Keratinocyte (primary cell): ENCODE measurements at regions not wholly inside any gene's neighbourhood (a gene's known extent, or its start where the extent isn't known, plus 50 kb on each side); places are given as distances from the start of the nearest gene placed in this dataset.

ENCODE experiments used
- EZH2 ChIP-seq: IDR thresholded peaks from one replicate; pipeline ENCODE4 v1.6.1; 2012; ENCODE audit warnings: inconsistent platforms, mild to moderate bottlenecking, low read length, moderate library complexity
- TF ChIP-seq, protein P1 (sequence below), 3 experiments: IDR thresholded peaks in 1 of 3; conservative IDR thresholded peaks in 1 of 3; optimal IDR thresholded peaks in 1 of 3; 2 replicates in 2 of 3; 3 replicates in 1 of 3; pipeline versions ENCODE3 to v1.5.1; 2011; ENCODE audit warnings: low read length in 3 of 3, mild to moderate bottlenecking in 3 of 3, moderate library complexity in 2 of 3, control low read depth in 1 of 3, inconsistent platforms in 1 of 3; ENCODE audit not compliant: insufficient read depth in 2 of 3; ENCODE audit errors: extremely low read depth in 1 of 3

DNA sequence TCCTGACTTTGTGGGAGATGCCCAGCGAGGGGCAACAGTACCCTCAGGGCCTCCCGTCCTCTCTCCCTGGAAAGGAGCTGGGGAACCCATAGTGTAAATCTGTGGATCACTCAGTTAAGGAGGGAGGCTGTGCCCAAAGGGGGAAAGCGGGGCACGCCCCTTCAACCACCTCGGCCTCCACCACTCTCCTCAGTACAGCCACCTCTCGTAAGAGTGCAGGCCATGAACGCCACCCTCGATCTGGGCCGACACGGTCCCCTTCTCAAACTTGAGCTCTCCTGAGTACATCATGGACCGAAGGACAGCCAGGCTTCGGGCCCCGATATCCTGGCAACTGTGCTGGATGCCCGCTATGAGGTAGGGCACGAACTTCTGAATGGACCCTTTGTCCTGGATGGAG is 221.8 kb upstream of the ATP6AP2 start:
- TF ChIP-seq, protein P1, sequence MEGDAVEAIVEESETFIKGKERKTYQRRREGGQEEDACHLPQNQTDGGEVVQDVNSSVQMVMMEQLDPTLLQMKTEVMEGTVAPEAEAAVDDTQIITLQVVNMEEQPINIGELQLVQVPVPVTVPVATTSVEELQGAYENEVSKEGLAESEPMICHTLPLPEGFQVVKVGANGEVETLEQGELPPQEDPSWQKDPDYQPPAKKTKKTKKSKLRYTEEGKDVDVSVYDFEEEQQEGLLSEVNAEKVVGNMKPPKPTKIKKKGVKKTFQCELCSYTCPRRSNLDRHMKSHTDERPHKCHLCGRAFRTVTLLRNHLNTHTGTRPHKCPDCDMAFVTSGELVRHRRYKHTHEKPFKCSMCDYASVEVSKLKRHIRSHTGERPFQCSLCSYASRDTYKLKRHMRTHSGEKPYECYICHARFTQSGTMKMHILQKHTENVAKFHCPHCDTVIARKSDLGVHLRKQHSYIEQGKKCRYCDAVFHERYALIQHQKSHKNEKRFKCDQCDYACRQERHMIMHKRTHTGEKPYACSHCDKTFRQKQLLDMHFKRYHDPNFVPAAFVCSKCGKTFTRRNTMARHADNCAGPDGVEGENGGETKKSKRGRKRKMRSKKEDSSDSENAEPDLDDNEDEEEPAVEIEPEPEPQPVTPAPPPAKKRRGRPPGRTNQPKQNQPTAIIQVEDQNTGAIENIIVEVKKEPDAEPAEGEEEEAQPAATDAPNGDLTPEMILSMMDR (optimal IDR thresholded peaks at IDR 0.05 in 1 of 3, IDR thresholded peaks at IDR 0.05 in 1 of 3, conservative IDR thresholded peaks at IDR 0.05 in 1 of 3; ENCODE audit: extremely low read depth in 1 of 3, insufficient read depth in 2 of 3, low read length in 3 of 3) = no peak
- TF ChIP-seq EZH2 = no peak
